Common myeloid progenitor, CD34-positive (primary cell): ENCODE measurements at regions not wholly inside any gene's neighbourhood (a gene's known extent, or its start where the extent isn't known, plus 50 kb on each side); places are given as distances from the start of the nearest gene placed in this dataset.

ENCODE experiments used
- CTCF ChIA-PET: fragments of 350-600 bp; sonication (Branson Sonifier 250); formaldehyde crosslinking; loops from one replicate; lab custom pipeline; 2021; ENCODE audit warnings: antibody characterized with exemption; lab: Charles Lee
- POLR2A ChIA-PET: fragments of 350-600 bp; sonication (Branson Sonifier 250); formaldehyde crosslinking; loops from one replicate; lab custom pipeline; 2021; ENCODE audit warnings: antibody characterized with exemption; lab: Charles Lee
- DNase-seq, 3 donors: peaks; one replicate each; pipeline versions ENCODE4 v3.0.0 to v3.0.0-alpha.2; 2013
- H3K27ac ChIP-seq, 2 experiments: 1 replicate in 1 of 2; 2 replicates in 1 of 2; pipeline ENCODE4 v1.7.0; 2013; ENCODE audit warnings: inconsistent platforms in 2 of 2, low read length in 2 of 2, mild to moderate bottlenecking in 2 of 2, low read depth in 1 of 2, moderate library complexity in 1 of 2; ENCODE audit not compliant: severe bottlenecking in 2 of 2, insufficient read depth in 1 of 2, poor library complexity in 1 of 2
- H3K27me3 ChIP-seq, 5 experiments: replicated peaks in 2 of 5; 1 replicate in 3 of 5; 2 replicates in 2 of 5; pipeline versions ENCODE4 v1.6.1 to v1.7.0; 2013; ENCODE audit warnings: low read length in 4 of 5, mild to moderate bottlenecking in 2 of 5, moderate library complexity in 2 of 5, inconsistent platforms in 1 of 5; ENCODE audit not compliant: insufficient read depth in 5 of 5, control insufficient read depth in 4 of 5
- H3K36me3 ChIP-seq, 4 experiments: 1 replicate in 2 of 4; 2 replicates in 2 of 4; pipeline versions ENCODE4 v1.6.1 to v1.7.0; 2013; ENCODE audit warnings: low read length in 3 of 4, control low read depth in 1 of 4, mild to moderate bottlenecking in 1 of 4; ENCODE audit not compliant: control insufficient read depth in 4 of 4, insufficient read depth in 4 of 4
- H3K4me1 ChIP-seq, 4 experiments: 1 replicate in 3 of 4; 2 replicates in 1 of 4; pipeline versions ENCODE4 v1.6.1 to v1.7.1; 2013; ENCODE audit warnings: low read length in 3 of 4, mild to moderate bottlenecking in 3 of 4, control low read depth in 1 of 4, inconsistent platforms in 1 of 4, moderate library complexity in 1 of 4; ENCODE audit not compliant: control insufficient read depth in 4 of 4, insufficient read depth in 4 of 4; ENCODE audit errors: control extremely low read depth in 1 of 4
- H3K4me3 ChIP-seq, 7 experiments: 1 replicate in 4 of 7; 2 replicates in 3 of 7; pipeline versions ENCODE4 v1.5.1 to v1.7.0; 2013; ENCODE audit warnings: mild to moderate bottlenecking in 7 of 7, low read length in 6 of 7, moderate library complexity in 6 of 7, inconsistent platforms in 2 of 7, low read depth in 2 of 7, control low read depth in 1 of 7; ENCODE audit not compliant: insufficient read depth in 4 of 7, control insufficient read depth in 1 of 7; ENCODE audit errors: extremely low read depth in 1 of 7
- H3K9me3 ChIP-seq, 5 experiments: 1 replicate in 4 of 5; 2 replicates in 1 of 5; pipeline versions ENCODE4 v1.6.1 to v1.7.1; 2013; ENCODE audit warnings: low read length in 4 of 5, mild to moderate bottlenecking in 2 of 5, inconsistent platforms in 1 of 5, low read depth in 1 of 5, moderate library complexity in 1 of 5; ENCODE audit not compliant: control insufficient read depth in 4 of 5, insufficient read depth in 2 of 5; ENCODE audit errors: control extremely low read depth in 1 of 5
- WGBS: methylation state at CpG from one replicate; pipeline ENCODE4 v1.1.5; 2013; ENCODE audit not compliant: insufficient coverage; 5-methylcytosine and 5-hydroxymethylcytosine counted together

GRCh38 chr12:89891933-89892332 lies 183.3 kb upstream of the ATP2B1 start:
- no peaks in the 10 kb centered on the region for H3K36me3 ChIP-seq
- CTCF ChIA-PET = no interaction called here
- DNase-seq = no peak
- H3K27ac ChIP-seq = no peak overlapping the region
- no peak overlapping the region for H3K4me3 ChIP-seq
- POLR2A ChIA-PET = no interaction called here
- H3K4me1 ChIP-seq = no peaks in the 10 kb centered on the region
- H3K27me3 ChIP-seq = no peaks in the 10 kb centered on the region
- H3K9me3 ChIP-seq = no peaks in the 10 kb centered on the region

- DNase-seq = no peak
- H3K4me3 ChIP-seq = no peak overlapping the region
- CTCF ChIA-PET = no interaction called here
- H3K9me3 ChIP-seq = no peaks in the 10 kb centered on the region
- no peak overlapping the region for H3K27ac ChIP-seq
- WGBS = 100% methylated on average over 1 of the region's 2 CpGs
- H3K36me3 ChIP-seq = no peaks in the 10 kb centered on the region
- H3K4me1 ChIP-seq = no peaks in the 10 kb centered on the region
- POLR2A ChIA-PET = no interaction called here
- no peaks in the 10 kb centered on the region for H3K27me3 ChIP-seq
These were observed 181.5 kb upstream of the ATP2B1 start for GRCh38 chr12:89890161-89890560.

GRCh38 chr12:89889062-89889461 lies 180.4 kb upstream of the ATP2B1 start:
- no peak for DNase-seq
- ChIA-PET POLR2A (no interaction called here), CTCF (interaction anchor here (1.1 kb wide), 1 partner anchor 15 kb away, joined by 4 read pairs; no protein-coding TSS in a partner anchor)
- Histone ChIP-seq H3K9me3 (no peaks in the 10 kb centered on the region), H3K27ac (no peak overlapping the region), H3K36me3 (no peaks in the 10 kb centered on the region), H3K4me3 (no peak overlapping the region), H3K4me1 (no peaks in the 10 kb centered on the region), H3K27me3 (no peaks in the 10 kb centered on the region)
- WGBS = 100% methylated on average over 2 of the region's 4 CpGs

GRCh38 chr12:89884952-89885351 lies 176.3 kb upstream of the ATP2B1 start:
- DNase-seq = no peak
- CTCF ChIA-PET = interaction anchor here (1.1 to 1.6 kb wide), 4 partner anchors 29 to 176 kb away, joined by 3 to 4 read pairs (median 4); no protein-coding TSS in a partner anchor
- POLR2A ChIA-PET = no interaction called here
- Histone ChIP-seq H3K9me3 (no peaks in the 10 kb centered on the region), H3K27me3 (no peaks in the 10 kb centered on the region), H3K27ac (no peak overlapping the region), H3K4me3 (no peak overlapping the region), H3K36me3 (no peaks in the 10 kb centered on the region), H3K4me1 (peaks cover 14 to 27% (median 20%) of the 10 kb centered on the region in 4 experiments)

- peaks cover 14 to 31% (median 21%) of the 10 kb centered on the region in 4 experiments for H3K4me1 ChIP-seq
- H3K27me3 ChIP-seq = no peaks in the 10 kb centered on the region
- DNase-seq = no peak
- no peaks in the 10 kb centered on the region for H3K9me3 ChIP-seq
- WGBS = 100% methylated on average over 1 of the region's 1 CpG
- no peaks in the 10 kb centered on the region for H3K36me3 ChIP-seq
- no peak overlapping the region for H3K4me3 ChIP-seq
- no peak overlapping the region for H3K27ac ChIP-seq
- POLR2A ChIA-PET = no interaction called here
- CTCF ChIA-PET = interaction anchor here (0.7 to 1.6 kb wide), 5 partner anchors 29 to 175 kb away, joined by 3 to 4 read pairs (median 3); no protein-coding TSS in a partner anchor
These were observed 175.8 kb upstream of the ATP2B1 start for GRCh38 chr12:89884416-89884898.

- Histone ChIP-seq H3K27ac (no peak overlapping the region), H3K36me3 (no peaks in the 10 kb centered on the region), H3K4me1 (peaks cover 14 to 38% (median 24%) of the 10 kb centered on the region in 4 experiments), H3K4me3 (no peak overlapping the region), H3K9me3 (no peaks in the 10 kb centered on the region), H3K27me3 (no peaks in the 10 kb centered on the region)
- no peak for DNase-seq
- ChIA-PET POLR2A (no interaction called here), CTCF (interaction anchor here (0.7 to 1.6 kb wide), 5 partner anchors 28 to 175 kb away, joined by 3 to 4 read pairs (median 3); no protein-coding TSS in a partner anchor)
- no CpG with 5 or more reads among the region's 4 CpGs for WGBS
These were observed 175.2 kb upstream of the ATP2B1 start for GRCh38 chr12:89883630-89884389.

GRCh38 chr12:89882792-89883191 lies 174.2 kb upstream of the ATP2B1 start:
- no peak overlapping the region for H3K4me3 ChIP-seq
- H3K4me1 ChIP-seq = peaks cover 14 to 38% (median 25%) of the 10 kb centered on the region in 4 experiments
- CTCF ChIA-PET = interaction anchor here (1.4 kb wide), 1 partner anchor 33 kb away, joined by 4 read pairs; no protein-coding TSS in a partner anchor
- no peaks in the 10 kb centered on the region for H3K27me3 ChIP-seq
- H3K9me3 ChIP-seq = no peaks in the 10 kb centered on the region
- no peak overlapping the region for H3K27ac ChIP-seq
- POLR2A ChIA-PET = no interaction called here
- H3K36me3 ChIP-seq = no peaks in the 10 kb centered on the region
- no peak for DNase-seq
